SHP77 (cell line): ENCODE measurements at regions not wholly inside any gene's neighbourhood (a gene's known extent, or its start where the extent isn't known, plus 50 kb on each side); places are given as distances from the start of the nearest gene placed in this dataset.
A peak's percentile ranks its signal among the peaks of the same experiment; 100 is the strongest.
"Not testable (repeated sequence)": the region's sequence is repeated elsewhere in the genome, so short reads cannot be mapped to it uniquely, and the experiment has no call there.

Experiments used
- DNase-seq, 2 experiments: peaks; one replicate each; lab custom pipeline; 2025; lab: John Stamatoyannopoulos, UW

DNA sequence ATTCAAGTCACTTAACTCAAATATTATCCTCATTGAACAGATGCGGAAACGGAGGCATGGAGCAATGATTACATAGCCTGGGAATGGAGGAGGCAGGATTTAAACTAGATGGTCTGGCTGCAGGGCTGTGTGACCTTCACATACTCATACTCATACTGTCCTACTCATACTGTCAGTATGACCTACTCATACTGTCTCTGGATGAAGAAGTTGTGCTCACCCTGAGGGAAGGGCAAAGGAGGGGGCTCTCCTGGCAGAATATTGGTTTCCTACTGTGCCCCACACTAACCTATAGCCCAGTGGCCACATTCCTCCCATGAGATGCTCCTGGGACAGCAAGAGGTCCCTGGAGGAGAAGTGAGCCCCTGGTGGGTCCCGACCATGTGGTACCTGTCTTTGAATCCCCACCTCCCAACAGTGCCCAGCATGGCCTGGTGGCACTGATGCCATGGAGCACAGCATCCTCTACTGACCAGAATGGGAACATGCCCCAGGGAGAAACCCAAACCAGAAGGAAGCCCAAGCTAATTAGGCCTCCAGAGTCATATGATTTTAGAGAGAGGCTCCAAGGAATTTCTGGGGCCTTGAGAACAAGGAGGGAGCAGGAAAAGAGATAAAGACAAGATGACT is 197.3 kb upstream of the SDK2 start:
- DNase-seq, result peak in 1 of 2 experiments; percentile 8

DNA sequence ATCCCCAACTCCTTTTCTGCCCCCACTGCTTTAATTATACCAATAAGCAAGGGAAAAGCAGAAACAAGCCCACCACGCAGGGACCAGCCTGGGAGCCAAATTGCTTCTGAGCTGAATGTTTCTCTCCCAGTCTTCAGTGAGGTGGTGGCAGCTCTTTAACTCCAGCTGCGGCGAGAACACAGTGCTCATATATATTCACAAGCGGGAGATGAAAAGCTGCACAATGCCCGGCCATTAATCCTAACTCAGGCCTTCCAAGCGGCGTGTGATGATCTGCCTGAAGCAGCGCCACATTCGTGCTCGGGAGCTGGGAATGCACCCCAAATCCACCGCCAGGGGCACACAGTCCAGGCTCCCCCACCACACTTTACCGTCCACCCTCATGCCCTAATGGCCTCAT is 203.7 kb upstream of the SDK2 start:
- DNase-seq, result no peak

DNA sequence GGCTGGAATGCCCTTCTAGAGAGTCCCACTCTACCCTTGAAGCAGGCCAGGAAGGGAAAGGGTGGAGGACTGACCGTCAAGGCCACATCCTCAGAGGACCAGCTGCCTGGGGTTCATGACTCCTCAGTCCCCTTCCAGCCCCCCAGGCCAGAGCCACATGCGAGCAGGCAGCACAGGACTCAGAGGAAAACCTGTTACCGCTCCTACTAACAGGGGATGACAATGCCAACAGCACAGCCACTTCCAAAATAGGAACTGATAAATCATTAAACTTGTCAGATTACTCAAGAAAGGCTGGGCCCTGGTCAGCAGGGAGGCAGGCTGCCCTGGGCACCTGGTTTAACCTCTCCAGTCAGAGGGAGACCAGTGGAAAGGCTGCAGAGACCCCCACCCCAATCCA is 206.2 kb upstream of the SDK2 start:
- DNase-seq, result no peak

GRCh38 chr17:73851091-73851490 is 206.8 kb upstream of the SDK2 start:
- no peak for DNase-seq

DNA sequence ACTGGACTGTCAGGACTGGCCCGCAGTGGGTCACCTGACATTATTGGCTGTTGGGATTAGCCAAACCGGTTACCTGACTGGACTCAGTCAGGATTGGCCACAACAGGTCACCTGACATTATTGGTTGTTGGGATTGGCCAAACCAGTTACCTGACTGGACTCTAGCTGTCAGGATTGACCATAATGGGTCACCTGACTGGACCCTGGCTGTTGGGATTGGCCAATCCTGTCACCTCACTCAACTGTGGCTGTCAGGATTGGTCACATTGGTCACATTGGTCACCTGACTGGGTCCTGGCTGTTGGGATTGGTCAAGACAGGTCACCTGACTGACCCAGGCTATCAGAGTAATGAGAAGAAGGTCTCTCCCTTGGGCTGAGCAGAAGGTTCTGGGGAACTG is 207.7 kb upstream of the SDK2 start:
- no peak for DNase-seq

GRCh38 chr17:73855720-73856333 is 211.6 kb upstream of the SDK2 start:
- no peak for DNase-seq

- DNase-seq, result no peak
These were observed 212.3 kb upstream of the SDK2 start for GRCh38 chr17:73856556-73856955.

GRCh38 chr17:73859439-73860008 is 215.3 kb upstream of the SDK2 start:
- DNase-seq, result not testable (repeated sequence)

DNA sequence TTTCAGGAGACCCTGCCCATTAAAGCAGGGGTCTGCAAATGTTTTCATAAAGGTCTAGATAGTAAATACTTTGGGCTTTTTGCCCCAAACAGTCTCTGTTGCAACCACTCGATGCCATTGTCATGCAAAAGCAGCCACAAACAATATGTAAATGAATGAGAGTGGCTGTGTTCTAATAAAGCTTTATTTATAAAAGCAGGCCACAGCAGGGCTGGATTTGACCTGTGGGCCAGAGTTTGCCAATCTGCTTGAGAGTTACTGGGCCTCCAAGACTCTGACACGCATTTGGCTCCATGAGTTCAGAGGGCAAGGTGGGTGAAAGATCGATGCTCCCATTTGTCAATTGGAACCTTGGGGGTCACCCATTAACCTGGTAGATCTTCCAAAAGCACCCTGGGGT is 217.3 kb upstream of the SDK2 start:
- DNase-seq, result no peak

GRCh38 chr17:73863761-73864535 is 219.7 kb upstream of the SDK2 start:
- DNase-seq, result no peak

GRCh38 chr17:73865831-73866230 is 221.6 kb upstream of the SDK2 start:
- no peak for DNase-seq

DNA sequence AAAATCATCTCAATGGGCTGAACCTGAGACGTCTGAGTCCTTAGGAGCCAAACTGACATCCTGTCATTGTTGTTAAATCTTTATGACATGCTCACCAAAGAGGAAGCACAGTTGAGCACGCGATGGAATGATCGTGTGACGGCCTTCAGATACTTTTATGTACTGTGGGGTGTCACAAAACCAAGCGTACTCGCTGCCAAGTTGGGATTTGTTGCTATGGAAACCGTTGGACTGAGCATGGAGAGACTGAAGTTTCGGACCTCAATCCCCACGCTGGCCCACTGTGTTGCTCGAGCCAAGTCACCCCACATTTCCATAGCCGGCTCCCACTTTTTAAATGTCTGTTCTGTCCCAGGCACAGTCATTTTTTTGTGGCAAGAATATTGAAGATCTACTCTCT is 222.8 kb upstream of the SDK2 start:
- no peak for DNase-seq

DNA sequence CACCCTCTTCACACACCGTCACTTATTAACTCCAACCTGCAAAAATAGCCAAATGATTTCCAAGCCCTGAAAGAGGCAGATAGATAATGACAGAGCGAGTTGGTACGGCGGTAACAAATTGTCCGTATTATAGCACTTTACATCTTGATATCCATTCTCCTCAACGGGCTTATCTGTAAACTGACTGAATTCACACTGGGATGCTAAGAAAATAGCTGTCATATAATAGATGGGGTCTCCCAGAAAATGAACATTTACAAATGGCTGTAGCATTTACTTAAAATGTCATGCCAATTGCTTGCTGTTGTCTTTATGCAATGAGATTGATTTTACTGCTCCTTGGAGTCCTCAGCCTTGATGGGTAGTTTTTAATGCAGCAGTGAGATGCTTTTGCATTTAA is 225.8 kb upstream of the SDK2 start:
- no peak for DNase-seq

GRCh38 chr17:73870473-73870872 is 226.2 kb upstream of the SDK2 start:
- no peak for DNase-seq

DNA sequence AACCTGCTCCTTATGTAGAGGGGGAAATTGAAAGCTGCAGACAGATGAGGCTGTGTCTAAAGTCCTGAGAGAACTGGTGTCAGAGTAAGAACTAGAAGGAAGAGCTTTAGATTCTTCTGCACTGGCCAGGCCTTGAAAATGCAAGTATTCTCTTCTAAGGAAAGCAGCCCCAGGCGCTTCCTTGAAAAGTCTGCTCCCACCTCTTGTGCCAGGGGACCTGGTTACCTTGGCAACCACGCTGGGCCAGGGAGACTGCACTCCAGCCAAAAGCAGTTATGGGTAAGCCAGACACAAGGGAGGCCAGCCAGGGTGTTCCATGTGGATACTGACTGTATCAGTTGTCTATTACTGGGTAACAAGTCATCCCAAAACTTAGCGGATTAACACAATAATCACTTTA is 228.6 kb upstream of the SDK2 start:
- DNase-seq, result no peak

- no peak for DNase-seq
These were observed 229.9 kb upstream of the SDK2 start for GRCh38 chr17:73874008-73874720.

DNA sequence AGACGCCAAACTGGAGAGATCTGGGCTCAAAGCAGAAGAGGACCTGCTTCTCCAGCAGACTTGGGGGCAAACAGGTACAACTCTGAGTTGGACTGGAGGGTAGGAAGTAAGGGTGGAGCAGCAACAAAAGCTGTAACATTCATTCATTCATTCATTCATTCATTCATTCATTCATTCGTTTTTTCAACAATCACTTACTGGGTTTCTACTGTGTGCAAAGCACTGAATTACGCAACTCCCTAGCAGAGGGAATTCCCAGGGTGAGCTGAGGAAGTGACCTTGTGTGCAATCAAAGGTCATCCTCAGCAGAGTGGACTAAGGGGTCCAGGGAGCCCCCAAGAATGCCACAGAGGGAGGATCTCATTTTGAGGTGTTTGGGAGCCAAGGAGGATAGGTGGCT is 231.1 kb upstream of the SDK2 start:
- no peak for DNase-seq

GRCh38 chr17:73877962-73878361 is 233.7 kb upstream of the SDK2 start:
- DNase-seq, result no peak

- DNase-seq, result no peak
These were observed 234.7 kb upstream of the SDK2 start for GRCh38 chr17:73878923-73879322.

DNA sequence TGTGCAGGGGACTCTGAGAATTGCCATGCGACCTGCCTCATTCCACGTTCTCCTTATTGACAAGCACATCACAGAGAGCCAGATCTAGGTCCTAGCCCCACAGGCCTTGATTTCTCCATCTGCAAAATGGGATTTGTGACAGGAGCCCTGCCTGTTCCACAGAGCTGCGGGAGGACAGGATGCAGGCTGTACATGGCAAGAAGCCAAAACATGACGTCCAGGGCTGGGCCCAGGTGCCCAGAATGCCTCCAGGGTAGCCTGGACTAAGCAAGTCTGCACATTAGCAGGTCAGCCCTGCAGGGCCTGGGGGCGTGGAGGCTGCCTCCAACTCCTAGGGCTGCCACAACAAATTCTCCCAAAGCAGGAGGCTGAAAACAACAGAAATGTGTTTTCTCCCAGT is 235.7 kb upstream of the SDK2 start:
- peak; percentile 44 to 55 for DNase-seq

GRCh38 chr17:73882590-73882989 is 238.3 kb upstream of the SDK2 start:
- no peak for DNase-seq

GRCh38 chr17:73883175-73883574 is 238.9 kb upstream of the SDK2 start:
- DNase-seq, result no peak
